GM12878 (cell line): ENCODE measurements at regions not wholly inside any gene's neighbourhood (a gene's known extent, or its start where the extent isn't known, plus 50 kb on each side); places are given as distances from the start of the nearest gene placed in this dataset.

Experiments used
- ATAC-seq: fragments of 200-7000 bp; cut with Tn5 transposase; 3 replicates; pipeline ENCODE4 v1.9.1; 2020; ENCODE audit warnings: mild to moderate bottlenecking, moderate library complexity
- BruUV-seq: library from RNA; stranded (reverse); fragments of 400-500 nt; replicated peaks from 2 replicates; lab custom pipeline; 2021; lab: Mats Ljungman, UMichigan
- CTCF ChIA-PET: fragments of 300-600 bp; sonication (Branson Sonifier 250); formaldehyde crosslinking; extraction: SDS; loops from one replicate; lab custom pipeline; 2021; ENCODE audit warnings: inconsistent platforms; lab: Yijun Ruan, JAX
- POLR2A ChIA-PET: fragments of 350-600 bp; formaldehyde crosslinking; extraction: SDS; loops from one replicate; lab custom pipeline; 2021; ENCODE audit warnings: inconsistent platforms; lab: Charles Lee
- RAD21 ChIA-PET: fragments of 300-600 bp; sonication (Branson Sonifier 250); formaldehyde crosslinking; loops from one replicate; lab custom pipeline; 2023; ENCODE audit warnings: antibody characterized with exemption; ENCODE audit not compliant: unreplicated experiment; lab: Charles Lee
- SMC1A ChIA-PET: fragments of 300-600 bp; sonication (Branson Sonifier 250); formaldehyde crosslinking; loops from one replicate; lab custom pipeline; 2023; ENCODE audit not compliant: unreplicated experiment, uncharacterized antibody; lab: Charles Lee
- DNase-seq: peaks from one replicate; pipeline ENCODE4 v3.0.0-alpha.2; 2011; ENCODE audit warnings: low read depth, low spot score
- FAIRE-seq: peaks from 3 replicates; lab custom pipeline; 2011; peaks lifted over from hg19 to GRCh38; lab: Jason Lieb, UNC
- H2AFZ ChIP-seq: 2 replicates; pipeline ENCODE4 v1.6.0; 2011; ENCODE audit warnings: low read depth, low read length, control low read depth; ENCODE audit not compliant: control insufficient read depth
- H3K27ac ChIP-seq: 2 replicates; pipeline ENCODE4 v1.5.1; 2011; ENCODE audit warnings: control low read depth; ENCODE audit not compliant: control insufficient read depth, insufficient read depth
- H3K27me3 ChIP-seq, 2 experiments: replicated peaks in 1 of 2; 2 replicates each; pipeline versions ENCODE4 v1.6.0 to v1.6.1; 2011; ENCODE audit warnings: low read length in 1 of 2; ENCODE audit not compliant: control insufficient read depth in 2 of 2, insufficient read depth in 2 of 2
- H3K36me3 ChIP-seq, 2 experiments: 2 replicates each; pipeline ENCODE4 v1.5.1; 2011; ENCODE audit warnings: low read length in 1 of 2; ENCODE audit not compliant: control insufficient read depth in 2 of 2, insufficient read depth in 2 of 2
- H3K4me1 ChIP-seq: 2 replicates; pipeline ENCODE4 v1.6.1; 2011; ENCODE audit warnings: mild to moderate bottlenecking, low read length, moderate library complexity, mixed read lengths; ENCODE audit not compliant: control insufficient read depth, insufficient read depth
- H3K4me2 ChIP-seq: 2 replicates; pipeline ENCODE4 v1.6.0; 2011; ENCODE audit warnings: control low read depth; ENCODE audit not compliant: control insufficient read depth, insufficient read depth
- H3K4me3 ChIP-seq: fragments of 200-600 bp; sonication (generic); 2 replicates; pipeline ENCODE4 v1.5.1; 2016
- H3K79me2 ChIP-seq: 2 replicates; pipeline ENCODE4 v1.6.0; 2011; ENCODE audit warnings: low read length; ENCODE audit not compliant: control insufficient read depth, insufficient read depth
- H3K9ac ChIP-seq: 2 replicates; pipeline ENCODE4 v1.8.0; 2011; ENCODE audit warnings: low read length, control low read depth, mixed read lengths; ENCODE audit not compliant: control insufficient read depth, insufficient read depth
- H3K9me3 ChIP-seq: replicated peaks from 3 replicates; pipeline ENCODE4 v1.5.1; 2011; ENCODE audit warnings: mild to moderate bottlenecking, low read length; ENCODE audit not compliant: control insufficient read depth, insufficient read depth
- H4K20me1 ChIP-seq: 2 replicates; pipeline ENCODE4 v1.6.0; 2011; ENCODE audit not compliant: control insufficient read depth, insufficient read depth
- CREB1 ChIP-seq: IDR thresholded peaks from 2 replicates; pipeline ENCODE4 v1.6.1; 2012; ENCODE audit warnings: low read depth, mild to moderate bottlenecking, inconsistent platforms
- FOXM1 ChIP-seq: IDR thresholded peaks from 2 replicates; pipeline ENCODE4 v1.6.1; 2012; ENCODE audit warnings: low read depth, mild to moderate bottlenecking, inconsistent platforms, low read length, moderate library complexity
- HDAC2 ChIP-seq: fragments of 200-600 bp; sonication (generic); IDR thresholded peaks from 2 replicates; pipeline ENCODE4 v1.6.1; 2017
- MEF2B ChIP-seq: fragments of 450-650 bp; IDR thresholded peaks from 2 replicates; pipeline ENCODE4 v1.6.1; 2018; ENCODE audit warnings: mild to moderate bottlenecking, moderate library complexity; ENCODE audit not compliant: partially characterized antibody, poor library complexity, severe bottlenecking
- NRF1 ChIP-seq: conservative IDR thresholded peaks from 2 replicates; pipeline ENCODE4 v1.6.1; 2011; ENCODE audit warnings: mild to moderate bottlenecking, low read depth, low read length, improper control_type of control experiment
- RFX5 ChIP-seq: IDR thresholded peaks from 2 replicates; pipeline ENCODE4 v1.6.1; 2011; ENCODE audit warnings: low read depth, low read length, improper control_type of control experiment
- STAT3 ChIP-seq: IDR thresholded peaks from 2 replicates; pipeline ENCODE4 v1.6.1; 2011; ENCODE audit warnings: low read depth, low read length, improper control_type of control experiment
- TAF1 ChIP-seq: IDR thresholded peaks from 2 replicates; pipeline ENCODE4 v1.6.1; 2011; ENCODE audit warnings: mild to moderate bottlenecking, low read depth, low read length, borderline replicate concordance
- WGBS: methylation state at CpG from one replicate; pipeline ENCODE4 v1.1.6; 2016; ENCODE audit warnings: low lambda C conversion rate; ENCODE audit not compliant: insufficient replicate concordance, insufficient coverage; ENCODE audit errors: missing lambda C conversion rate; 5-methylcytosine and 5-hydroxymethylcytosine counted together
- in situ Hi-C: fragments of 300-500 bp; cut with MboI; formaldehyde crosslinking; loops from 9 replicates; pipeline ENCODE4 v1.14.3; 2018; ENCODE audit warnings: mixed read lengths
- intact Hi-C: fragments of 100-400 bp; cut with micrococcal nuclease; formaldehyde crosslinking; loops from one replicate; pipeline ENCODE4 v1.14.2; 2022; ENCODE audit not compliant: unreplicated experiment
- TF ChIP-seq, protein P1 (sequence below): fragments of 450-650 bp; formaldehyde crosslinking; IDR thresholded peaks from 2 replicates; pipeline ENCODE4 v1.4.0; 2022; ENCODE audit warnings: mild to moderate bottlenecking, moderate library complexity

- H3K4me1 ChIP-seq, result no peaks in the 10 kb centered on the region
- H3K79me2 ChIP-seq, result no peaks in the 10 kb centered on the region
- POLR2A ChIA-PET, result no interaction called here
- no peak overlapping the region for H3K4me3 ChIP-seq
- no peak overlapping the region for H3K4me2 ChIP-seq
- in situ Hi-C loops, result no loop called here
- no peak overlapping the region for H2AFZ ChIP-seq
- no peaks in the 10 kb centered on the region for H3K27me3 ChIP-seq
- TF ChIP-seq FOXM1 (no peak), STAT3 (no peak), RFX5 (no peak), HDAC2 (no peak), NRF1 (no peak), MEF2B (no peak), TAF1 (no peak), CREB1 (no peak)
- TF ChIP-seq, protein P1, sequence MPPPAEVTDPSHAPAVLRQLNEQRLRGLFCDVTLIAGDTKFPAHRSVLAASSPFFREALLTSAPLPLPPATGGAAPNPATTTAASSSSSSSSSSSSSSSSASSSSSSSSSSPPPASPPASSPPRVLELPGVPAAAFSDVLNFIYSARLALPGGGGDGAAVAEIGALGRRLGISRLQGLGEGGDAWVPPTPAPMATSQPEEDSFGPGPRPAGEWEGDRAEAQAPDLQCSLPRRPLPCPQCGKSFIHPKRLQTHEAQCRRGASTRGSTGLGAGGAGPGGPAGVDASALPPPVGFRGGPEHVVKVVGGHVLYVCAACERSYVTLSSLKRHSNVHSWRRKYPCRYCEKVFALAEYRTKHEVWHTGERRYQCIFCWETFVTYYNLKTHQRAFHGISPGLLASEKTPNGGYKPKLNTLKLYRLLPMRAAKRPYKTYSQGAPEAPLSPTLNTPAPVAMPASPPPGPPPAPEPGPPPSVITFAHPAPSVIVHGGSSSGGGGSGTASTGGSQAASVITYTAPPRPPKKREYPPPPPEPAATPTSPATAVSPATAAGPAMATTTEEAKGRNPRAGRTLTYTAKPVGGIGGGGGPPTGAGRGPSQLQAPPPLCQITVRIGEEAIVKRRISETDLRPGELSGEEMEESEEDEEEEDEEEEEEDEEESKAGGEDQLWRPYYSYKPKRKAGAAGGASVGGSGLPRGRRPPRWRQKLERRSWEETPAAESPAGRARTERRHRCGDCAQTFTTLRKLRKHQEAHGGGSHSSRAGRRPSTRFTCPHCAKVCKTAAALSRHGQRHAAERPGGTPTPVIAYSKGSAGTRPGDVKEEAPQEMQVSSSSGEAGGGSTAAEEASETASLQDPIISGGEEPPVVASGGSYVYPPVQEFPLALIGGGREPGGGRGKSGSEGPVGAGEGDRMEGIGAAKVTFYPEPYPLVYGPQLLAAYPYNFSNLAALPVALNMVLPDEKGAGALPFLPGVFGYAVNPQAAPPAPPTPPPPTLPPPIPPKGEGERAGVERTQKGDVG (CRISPR knock-in tag), result no peak
- TF ChIP-seq, all 136 proteins: peak for 0
- H3K36me3 ChIP-seq, result no peaks in the 10 kb centered on the region
- no peak overlapping the region for H3K9ac ChIP-seq
- ATAC-seq (peak; percentile 51; the same call in 2 of the 3 replicates), DNase-seq (no peak), FAIRE-seq (no peak)
- BruUV-seq, result no TSS peak
- intact Hi-C loops, result no loop called here
- no peaks in the 10 kb centered on the region for H3K9me3 ChIP-seq
- H4K20me1 ChIP-seq, result no peaks in the 10 kb centered on the region
- CTCF ChIA-PET, result interaction anchor here (1.1 kb wide), 1 partner anchor 11 kb away, joined by 3 read pairs; no protein-coding TSS in a partner anchor
- SMC1A ChIA-PET, result interaction anchor here (0.6 kb wide), 1 partner anchor 1315 kb away, joined by 3 read pairs; no protein-coding TSS in a partner anchor
- no peak overlapping the region for H3K27ac ChIP-seq
- WGBS, result 13% methylated on average over 2 of the region's 2 CpGs
- RAD21 ChIA-PET, result no interaction called here
Measured at GRCh38 chr5:103424026-103424425, 138.6 kb downstream of the NUDT12 start.
